ENCODE measurements at regions not wholly inside any gene's neighbourhood (a gene's known extent, or its start where the extent isn't known, plus 50 kb on each side); places are given as distances from the start of the nearest gene placed in this dataset.

DNA sequence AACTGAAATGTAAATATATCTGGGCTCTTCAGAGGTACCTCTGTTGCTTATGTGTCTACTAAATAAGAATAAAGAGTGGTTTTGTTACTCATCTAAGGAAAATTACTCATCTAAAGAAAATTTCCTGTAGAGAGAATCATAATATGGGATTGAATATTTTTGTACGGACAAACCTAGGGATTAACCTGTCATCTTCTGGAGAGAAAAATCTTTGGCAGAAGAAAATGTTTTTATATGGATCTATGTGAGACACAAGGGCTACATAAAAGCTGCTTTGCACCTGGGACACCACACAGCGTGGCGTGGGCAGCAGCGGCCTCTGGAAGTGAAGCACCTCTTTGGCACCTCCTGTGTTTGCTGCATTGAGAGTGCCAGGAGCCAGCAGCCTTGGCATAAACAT, 242.9 kb upstream of the DACH1 start:
- H3K36me3 Mint-ChIP-seq = no peaks in the 10 kb centered on the region
- H3K4me1 Mint-ChIP-seq = no peaks in the 10 kb centered on the region
- Histone ChIP-seq H3K4me1 (no peaks in the 10 kb centered on the region), H2AFZ (replicated peaks) (no peak overlapping the region), H3K9ac (no peak overlapping the region), H3K27ac (no peak overlapping the region), H3F3A (ENCODE audit: low read depth) (no peaks in the 10 kb centered on the region), H3K4me3 (no peak overlapping the region), H3K4me2 (no peak overlapping the region), H4K20me1 (ENCODE audit: low read depth) (no peaks in the 10 kb centered on the region), H3K27me3 (no peaks in the 10 kb centered on the region), H3K79me2 (ENCODE audit: low read depth) (no peaks in the 10 kb centered on the region), H3K36me3 (no peaks in the 10 kb centered on the region), H3K9me3 (ENCODE audit: low read depth) (no peaks in the 10 kb centered on the region)
- H3K27me3 Mint-ChIP-seq (ENCODE audit: insufficient read depth, low read depth) = peaks cover 4% of the 10 kb centered on the region
- no peak overlapping the region for H3K4me3 Mint-ChIP-seq
- DNase-seq (ENCODE audit: low spot score) = no peak
- no peak for TF ChIP-seq EZH2phosphoT487 (IDR thresholded peaks at IDR 0.05)
- no peak for TF ChIP-seq EZH2 (IDR thresholded peaks at IDR 0.05)
- TF ChIP-seq, protein P1, sequence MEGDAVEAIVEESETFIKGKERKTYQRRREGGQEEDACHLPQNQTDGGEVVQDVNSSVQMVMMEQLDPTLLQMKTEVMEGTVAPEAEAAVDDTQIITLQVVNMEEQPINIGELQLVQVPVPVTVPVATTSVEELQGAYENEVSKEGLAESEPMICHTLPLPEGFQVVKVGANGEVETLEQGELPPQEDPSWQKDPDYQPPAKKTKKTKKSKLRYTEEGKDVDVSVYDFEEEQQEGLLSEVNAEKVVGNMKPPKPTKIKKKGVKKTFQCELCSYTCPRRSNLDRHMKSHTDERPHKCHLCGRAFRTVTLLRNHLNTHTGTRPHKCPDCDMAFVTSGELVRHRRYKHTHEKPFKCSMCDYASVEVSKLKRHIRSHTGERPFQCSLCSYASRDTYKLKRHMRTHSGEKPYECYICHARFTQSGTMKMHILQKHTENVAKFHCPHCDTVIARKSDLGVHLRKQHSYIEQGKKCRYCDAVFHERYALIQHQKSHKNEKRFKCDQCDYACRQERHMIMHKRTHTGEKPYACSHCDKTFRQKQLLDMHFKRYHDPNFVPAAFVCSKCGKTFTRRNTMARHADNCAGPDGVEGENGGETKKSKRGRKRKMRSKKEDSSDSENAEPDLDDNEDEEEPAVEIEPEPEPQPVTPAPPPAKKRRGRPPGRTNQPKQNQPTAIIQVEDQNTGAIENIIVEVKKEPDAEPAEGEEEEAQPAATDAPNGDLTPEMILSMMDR (IDR thresholded peaks at IDR 0.05) = no peak
- H3K9me3 Mint-ChIP-seq = peaks cover 5% of the 10 kb centered on the region
- no peak overlapping the region for H3K27ac Mint-ChIP-seq

DNA sequence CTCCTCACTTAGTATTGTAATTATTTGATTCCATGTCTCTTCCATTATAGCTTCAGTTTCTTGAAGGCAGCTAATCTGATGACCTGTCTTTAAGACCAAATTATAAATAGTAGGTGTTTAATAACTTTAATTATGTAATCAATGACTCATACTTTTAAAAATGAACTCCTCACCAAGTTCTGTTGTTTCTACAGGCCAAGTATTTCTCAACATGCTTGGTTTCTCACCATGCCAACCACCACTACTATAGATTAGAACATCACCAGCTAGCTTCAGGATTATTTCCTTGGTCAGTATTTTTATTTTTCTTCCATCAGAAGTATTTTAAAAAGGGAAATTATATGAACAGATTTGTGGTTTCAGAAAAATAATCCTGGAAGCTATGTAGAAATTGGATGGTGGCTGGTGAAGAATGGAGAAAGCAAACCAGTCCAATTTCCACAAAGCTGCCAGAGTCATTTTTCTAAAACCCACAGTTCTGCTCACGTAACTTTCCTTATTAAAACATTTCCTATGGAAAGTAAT, 237.7 kb upstream of the DACH1 start:
- Histone ChIP-seq H3K9me3 (ENCODE audit: low read depth) (no peaks in the 10 kb centered on the region), H4K20me1 (ENCODE audit: low read depth) (no peaks in the 10 kb centered on the region), H3K4me3 (no peak overlapping the region), H3K4me1 (no peaks in the 10 kb centered on the region), H2AFZ (replicated peaks) (no peak overlapping the region), H3K4me2 (no peak overlapping the region), H3K27ac (no peak overlapping the region), H3K79me2 (ENCODE audit: low read depth) (no peaks in the 10 kb centered on the region), H3K36me3 (no peaks in the 10 kb centered on the region), H3K27me3 (no peaks in the 10 kb centered on the region), H3K9ac (no peak overlapping the region), H3F3A (ENCODE audit: low read depth) (no peaks in the 10 kb centered on the region)
- no peak for DNase-seq (ENCODE audit: low spot score)
- Mint-ChIP-seq H3K27ac (no peak overlapping the region), H3K4me3 (no peak overlapping the region), H3K27me3 (ENCODE audit: insufficient read depth, low read depth) (peaks cover 4% of the 10 kb centered on the region), H3K36me3 (no peaks in the 10 kb centered on the region), H3K4me1 (no peaks in the 10 kb centered on the region), H3K9me3 (peaks cover 5% of the 10 kb centered on the region)
- TF ChIP-seq, protein P1 (IDR thresholded peaks at IDR 0.05) = no peak

DNA sequence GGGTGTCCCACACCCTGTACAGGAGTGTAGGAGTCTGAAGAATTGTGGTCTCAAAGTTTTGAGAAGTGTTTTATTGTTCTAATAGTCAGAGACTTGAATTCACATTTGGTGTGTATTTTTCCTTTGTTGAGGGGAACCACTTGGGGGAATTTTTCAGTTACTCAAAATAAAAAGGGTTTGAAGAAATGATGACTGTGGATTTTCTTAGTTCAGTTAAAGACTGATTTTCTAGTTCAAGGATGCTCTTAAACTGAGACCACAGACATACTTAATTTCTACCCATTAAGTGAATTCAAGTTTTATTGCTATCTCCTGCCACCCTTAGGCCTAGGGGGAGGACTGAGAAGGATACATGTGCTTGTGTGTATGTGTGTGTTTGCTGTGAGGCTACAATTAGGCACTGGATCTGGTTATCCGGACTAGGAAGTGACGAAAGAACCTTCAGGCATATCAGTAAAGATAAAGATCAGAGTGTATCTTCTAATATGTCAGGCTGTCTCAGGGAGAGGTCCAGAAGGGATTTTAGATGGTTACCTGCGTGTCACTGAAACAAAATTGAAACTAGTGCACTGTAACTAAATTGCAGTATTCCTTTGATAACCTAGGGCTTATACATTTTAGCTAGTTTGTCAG, 234.9 kb upstream of the DACH1 start:
- no peak for DNase-seq (ENCODE audit: low spot score)
- H3K9me3 ChIP-seq (ENCODE audit: low read depth) = no peaks in the 10 kb centered on the region
- no peak overlapping the region for H3K27ac Mint-ChIP-seq
- H4K20me1 ChIP-seq (ENCODE audit: low read depth) = no peaks in the 10 kb centered on the region
- H3K36me3 Mint-ChIP-seq = no peaks in the 10 kb centered on the region
- H3K4me2 ChIP-seq = no peak overlapping the region
- no peaks in the 10 kb centered on the region for H3K27me3 ChIP-seq
- no peak overlapping the region for H3K27ac ChIP-seq
- TF ChIP-seq EZH2phosphoT487 (IDR thresholded peaks at IDR 0.05) (no peak), EZH2 (IDR thresholded peaks at IDR 0.05) (no peak)
- TF ChIP-seq, protein P1 (IDR thresholded peaks at IDR 0.05) = no peak
- H3K79me2 ChIP-seq (ENCODE audit: low read depth) = no peaks in the 10 kb centered on the region
- H3K27me3 Mint-ChIP-seq (ENCODE audit: insufficient read depth, low read depth) = peaks cover 2% of the 10 kb centered on the region
- peaks cover under 1% of the 10 kb centered on the region for H3K9me3 Mint-ChIP-seq
- no peaks in the 10 kb centered on the region for H3K4me1 Mint-ChIP-seq
- no peaks in the 10 kb centered on the region for H3K36me3 ChIP-seq
- no peaks in the 10 kb centered on the region for H3F3A ChIP-seq (ENCODE audit: low read depth)
- H2AFZ ChIP-seq (replicated peaks) = no peak overlapping the region
- no peaks in the 10 kb centered on the region for H3K4me1 ChIP-seq
- H3K4me3 ChIP-seq = no peak overlapping the region
- no peak overlapping the region for H3K4me3 Mint-ChIP-seq
- H3K9ac ChIP-seq = no peak overlapping the region
